BLaER1 treated with 17β-estradiol and CSF1 and Interleukin-3, amounts not matched to agents 10 nM and 100 nM (cell line): ENCODE measurements at regions not wholly inside any gene's neighbourhood (a gene's known extent, or its start where the extent isn't known, plus 50 kb on each side); places are given as distances from the start of the nearest gene placed in this dataset.

Experiments
- H3K27ac ChIP-seq, 11 experiments: shearing (Covaris generic); formaldehyde crosslinking; 2 replicates each; pipeline ENCODE4 v1.8.1; 2022
- H3K27me3 ChIP-seq, 11 experiments: shearing (Covaris generic); formaldehyde crosslinking; 2 replicates each; pipeline ENCODE4 v1.8.1; 2022
- H3K36me3 ChIP-seq, 11 experiments: shearing (Covaris generic); formaldehyde crosslinking; 2 replicates each; pipeline ENCODE4 v1.8.1; 2022
- H3K4me1 ChIP-seq, 10 experiments: shearing (Covaris generic); formaldehyde crosslinking; 2 replicates each; pipeline ENCODE4 v1.8.1; 2022
- H3K4me2 ChIP-seq, 11 experiments: shearing (Covaris generic); formaldehyde crosslinking; 2 replicates each; pipeline ENCODE4 v1.8.1; 2022
- H3K4me3 ChIP-seq, 10 experiments: shearing (Covaris generic); formaldehyde crosslinking; 2 replicates each; pipeline ENCODE4 v1.8.1; 2022
- H3K9ac ChIP-seq, 11 experiments: shearing (Covaris generic); formaldehyde crosslinking; 2 replicates each; pipeline ENCODE4 v1.8.1; 2022
- H3K9me3 ChIP-seq, 11 experiments: shearing (Covaris generic); formaldehyde crosslinking; replicated peaks in 1 of 11; 2 replicates each; pipeline ENCODE4 v1.8.1; 2022
- H4K20me1 ChIP-seq, 11 experiments: shearing (Covaris generic); formaldehyde crosslinking; 2 replicates each; pipeline ENCODE4 v1.8.1; 2022
- Cebpa-rat ChIP-seq, 11 experiments: shearing (Covaris generic); IDR thresholded peaks; 2 replicates each; pipeline ENCODE4 v1.8.1; 2022

DNA sequence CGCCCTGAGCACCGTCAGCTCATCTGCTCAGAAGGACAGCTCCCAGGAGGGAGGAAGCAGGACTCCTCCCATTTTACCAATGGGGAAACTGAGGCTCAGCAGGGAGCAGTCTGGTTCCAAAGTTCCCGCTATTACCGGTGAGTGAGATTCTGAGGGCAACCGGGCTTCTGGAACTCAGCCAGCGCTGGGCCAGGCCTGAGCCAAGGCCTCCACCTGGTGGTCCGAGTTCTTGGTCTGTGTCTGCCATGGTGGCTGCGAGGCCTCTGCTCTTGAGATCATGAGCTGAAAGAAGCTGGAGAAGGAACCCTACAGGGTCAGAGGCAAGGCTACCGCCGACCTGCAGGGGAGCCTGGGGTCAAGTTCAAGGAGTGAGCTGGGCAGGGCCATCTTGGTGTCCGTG, 110.8 kb upstream of the GSE1 start:
- H3K4me1 ChIP-seq = peaks cover 18 to 98% (median 74%) of the 10 kb centered on the region in 10 experiments; a peak in 19 of 20 replicates
- H3K36me3 ChIP-seq = no peaks in the 10 kb centered on the region
- no peak overlapping the region for H3K27ac ChIP-seq
- H3K9me3 ChIP-seq = no peaks in the 10 kb centered on the region
- H3K4me3 ChIP-seq = no peak overlapping the region
- H4K20me1 ChIP-seq = peaks cover 0 to 12% (median 0%) of the 10 kb centered on the region in 11 experiments; a peak in 4 of 22 replicates
- no peak overlapping the region for H3K9ac ChIP-seq
- peak overlapping the region in 2 of 11 experiments; percentile 7 to 66; a peak in 2 of 22 replicates for H3K4me2 ChIP-seq
- peaks cover 0 to 6% (median 0%) of the 10 kb centered on the region in 11 experiments; a peak in 1 of 22 replicates for H3K27me3 ChIP-seq
- TF ChIP-seq Cebpa-rat (IDR thresholded peaks at IDR 0.05) = no peak

DNA sequence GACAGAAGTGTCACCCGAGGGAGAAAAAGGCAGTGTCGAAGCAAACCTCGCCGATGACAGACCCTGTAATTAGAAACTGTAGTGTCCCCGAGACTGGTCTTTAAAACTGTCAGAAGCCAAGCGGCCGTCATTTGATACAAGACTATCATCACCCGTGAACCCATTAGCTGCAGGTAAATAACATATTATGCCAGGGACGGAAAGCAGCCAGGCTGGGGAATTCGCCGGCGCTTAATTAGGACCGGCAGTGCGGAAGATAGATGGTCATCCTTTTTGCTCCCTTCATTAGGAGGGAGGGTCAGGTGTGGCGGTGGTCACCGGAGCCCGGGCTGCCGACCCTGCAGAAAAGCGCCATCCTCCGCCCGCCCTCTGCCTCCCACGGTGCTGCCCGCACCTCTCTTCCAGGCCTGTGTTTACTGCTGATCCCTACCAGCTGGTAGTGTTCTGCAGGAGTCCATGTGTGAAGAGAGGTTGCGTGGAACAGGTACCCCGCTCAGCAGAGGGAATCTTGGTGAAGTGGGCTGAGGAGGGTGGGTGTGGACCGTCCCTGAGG, 109.4 kb upstream of the GSE1 start:
- H3K9ac ChIP-seq = no peak overlapping the region
- H3K9me3 ChIP-seq = no peaks in the 10 kb centered on the region
- H3K4me2 ChIP-seq = peak overlapping the region in 6 of 11 experiments; percentile 8 to 52 (median 38); a peak in 5 of 22 replicates
- peaks cover 10 to 87% (median 62%) of the 10 kb centered on the region in 10 experiments; a peak in 19 of 20 replicates for H3K4me1 ChIP-seq
- no peak overlapping the region for H3K27ac ChIP-seq
- H3K36me3 ChIP-seq = no peaks in the 10 kb centered on the region
- peaks cover 0 to 9% (median 0%) of the 10 kb centered on the region in 11 experiments; a peak in 4 of 22 replicates for H4K20me1 ChIP-seq
- TF ChIP-seq Cebpa-rat (IDR thresholded peaks at IDR 0.05) = no peak
- no peak overlapping the region for H3K4me3 ChIP-seq
- H3K27me3 ChIP-seq = peaks cover 0 to 10% (median 0%) of the 10 kb centered on the region in 11 experiments; a peak in 1 of 22 replicates

DNA sequence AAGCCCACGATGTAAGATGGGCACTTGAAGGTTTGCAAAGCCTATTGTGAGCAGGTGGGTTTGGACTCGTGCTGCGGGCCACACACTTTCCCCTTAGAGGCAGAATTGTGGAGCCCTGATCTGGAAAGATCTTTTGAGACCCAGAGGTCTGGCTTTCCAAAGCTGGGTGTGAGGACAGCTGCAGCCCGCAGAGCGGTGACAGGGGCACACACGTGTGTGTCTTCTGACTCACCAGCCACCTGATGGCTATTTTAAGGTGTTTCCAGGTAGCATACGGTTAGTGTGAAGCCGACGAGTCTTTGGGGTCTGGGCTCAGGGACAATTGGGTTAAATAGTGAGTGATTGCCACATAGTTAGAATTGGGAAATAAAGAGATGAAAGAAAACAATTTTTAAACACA, 108.9 kb upstream of the GSE1 start:
- H3K4me3 ChIP-seq = no peak overlapping the region
- TF ChIP-seq Cebpa-rat (IDR thresholded peaks at IDR 0.05) = no peak
- H3K36me3 ChIP-seq = no peaks in the 10 kb centered on the region
- H3K27ac ChIP-seq = no peak overlapping the region
- peaks cover 7 to 82% (median 57%) of the 10 kb centered on the region in 10 experiments; a peak in 17 of 20 replicates for H3K4me1 ChIP-seq
- H3K9me3 ChIP-seq = no peaks in the 10 kb centered on the region
- no peak overlapping the region for H3K9ac ChIP-seq
- peaks cover 0 to 10% (median 0%) of the 10 kb centered on the region in 11 experiments; a peak in 1 of 22 replicates for H3K27me3 ChIP-seq
- H4K20me1 ChIP-seq = peaks cover 0 to 10% (median 0%) of the 10 kb centered on the region in 11 experiments; a peak in 1 of 22 replicates
- H3K4me2 ChIP-seq = peak overlapping the region in 9 of 11 experiments; percentile 8 to 52 (median 33); a peak in 11 of 22 replicates

DNA sequence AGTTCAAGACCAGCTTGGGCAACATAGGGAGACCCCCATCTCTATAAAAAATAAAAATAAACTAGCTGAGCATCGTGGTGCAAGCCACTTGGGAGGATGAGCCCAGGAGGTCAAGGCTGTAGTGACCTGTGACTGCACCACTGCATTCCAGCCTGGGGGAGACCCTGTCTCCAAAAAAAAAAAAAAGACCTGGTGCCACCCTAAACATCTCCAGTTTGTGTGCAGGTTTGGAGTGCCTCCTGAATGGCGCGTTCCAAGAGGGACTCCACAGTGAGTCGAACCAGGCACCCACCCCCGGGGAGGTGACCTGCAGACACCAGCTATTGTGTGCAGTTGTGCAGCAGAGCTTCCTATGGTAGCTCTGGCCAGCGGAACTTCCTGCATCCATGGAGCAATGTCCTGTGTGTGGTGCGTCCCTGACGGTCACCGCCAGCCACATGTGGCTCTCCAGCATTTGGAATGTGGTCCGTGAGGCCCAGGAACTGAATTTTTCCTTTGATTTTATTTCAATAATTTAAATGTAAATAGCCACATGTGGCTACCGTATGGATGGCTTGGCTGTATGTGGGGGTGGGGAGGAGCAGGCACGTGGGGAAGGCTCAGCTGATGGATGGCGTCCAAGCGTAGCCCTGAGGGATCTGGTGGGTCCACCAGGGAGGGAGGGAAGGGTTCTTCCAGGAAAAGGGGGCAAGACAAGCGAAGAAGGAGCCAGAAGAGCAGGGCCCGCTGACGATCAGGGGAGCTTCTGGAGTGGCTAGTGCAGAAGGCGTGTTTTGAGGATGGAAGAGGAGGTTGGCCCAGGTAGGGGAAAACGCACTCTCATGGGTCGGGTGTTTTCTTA, 107.1 kb upstream of the GSE1 start:
- no peaks in the 10 kb centered on the region for H3K9me3 ChIP-seq
- TF ChIP-seq Cebpa-rat (IDR thresholded peaks at IDR 0.05) = no peak
- H3K4me1 ChIP-seq = peaks cover 0 to 81% (median 54%) of the 10 kb centered on the region in 10 experiments; a peak in 16 of 20 replicates
- H3K4me3 ChIP-seq = no peak overlapping the region
- H4K20me1 ChIP-seq = peaks cover 0 to 25% (median 0%) of the 10 kb centered on the region in 11 experiments; a peak in 2 of 22 replicates
- no peaks in the 10 kb centered on the region for H3K36me3 ChIP-seq
- H3K4me2 ChIP-seq = peak overlapping the region in 7 of 11 experiments; percentile 5 to 59 (median 44); a peak in 8 of 22 replicates
- H3K9ac ChIP-seq = no peak overlapping the region
- peaks cover 0 to 25% (median 4%) of the 10 kb centered on the region in 11 experiments; a peak in 8 of 22 replicates for H3K27me3 ChIP-seq
- no peak overlapping the region for H3K27ac ChIP-seq

DNA sequence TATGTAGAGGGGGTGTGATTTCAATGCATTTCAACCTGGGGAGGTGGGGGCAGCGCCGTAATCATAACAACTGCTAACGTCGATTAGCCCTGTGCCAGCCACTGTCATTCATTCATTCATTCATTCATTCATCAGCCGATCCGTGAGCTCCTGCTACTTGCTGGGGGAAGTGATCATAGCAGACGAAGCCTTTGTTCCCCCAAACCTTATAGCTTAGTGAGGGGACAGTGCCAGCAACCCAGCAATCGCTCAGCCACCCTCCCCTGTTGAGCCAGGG, 106.5 kb upstream of the GSE1 start:
- H3K27me3 ChIP-seq = peaks cover 0 to 27% (median 4%) of the 10 kb centered on the region in 11 experiments; a peak in 8 of 22 replicates
- TF ChIP-seq Cebpa-rat (IDR thresholded peaks at IDR 0.05) = no peak
- H3K9ac ChIP-seq = no peak overlapping the region
- H4K20me1 ChIP-seq = peaks cover 0 to 27% (median 0%) of the 10 kb centered on the region in 11 experiments; a peak in 3 of 22 replicates
- H3K36me3 ChIP-seq = no peaks in the 10 kb centered on the region
- H3K9me3 ChIP-seq = no peaks in the 10 kb centered on the region
- H3K4me3 ChIP-seq = no peak overlapping the region
- H3K27ac ChIP-seq = no peak overlapping the region
- H3K4me1 ChIP-seq = peaks cover 0 to 79% (median 53%) of the 10 kb centered on the region in 10 experiments; a peak in 16 of 20 replicates
- peak overlapping the region in 8 of 11 experiments; percentile 5 to 59 (median 40); a peak in 15 of 22 replicates for H3K4me2 ChIP-seq

DNA sequence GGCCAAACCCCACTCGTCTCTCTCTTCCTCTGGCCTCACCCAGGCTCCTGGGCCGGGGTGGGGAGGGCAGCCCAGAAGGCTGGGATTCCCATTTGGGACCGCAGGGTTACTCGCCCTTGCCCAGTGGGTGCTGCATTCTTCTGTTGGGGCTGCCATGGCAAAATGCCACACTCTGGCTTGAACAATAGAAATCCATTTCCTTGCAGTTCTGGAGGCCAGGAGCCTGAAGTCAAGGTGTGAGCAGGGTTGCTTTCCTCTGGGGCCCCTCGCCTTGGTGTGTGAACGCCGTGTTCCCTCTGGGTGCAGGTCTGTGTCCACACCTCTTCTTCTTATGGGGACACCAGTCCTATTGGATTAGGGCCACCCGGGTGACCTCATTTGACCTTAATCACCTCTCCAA, 105.8 kb upstream of the GSE1 start:
- Histone ChIP-seq H3K9me3 (no peaks in the 10 kb centered on the region), H3K4me1 (peaks cover 0 to 79% (median 58%) of the 10 kb centered on the region in 10 experiments; a peak in 16 of 20 replicates), H3K4me3 (no peak overlapping the region), H3K4me2 (peak overlapping the region in 8 of 11 experiments; percentile 5 to 59 (median 40); a peak in 17 of 22 replicates), H3K36me3 (no peaks in the 10 kb centered on the region), H3K27me3 (peaks cover 0 to 27% (median 4%) of the 10 kb centered on the region in 11 experiments; a peak in 8 of 22 replicates), H4K20me1 (peaks cover 0 to 34% (median 0%) of the 10 kb centered on the region in 11 experiments; a peak in 5 of 22 replicates), H3K9ac (no peak overlapping the region), H3K27ac (no peak overlapping the region)
- no peak for TF ChIP-seq Cebpa-rat (IDR thresholded peaks at IDR 0.05)

DNA sequence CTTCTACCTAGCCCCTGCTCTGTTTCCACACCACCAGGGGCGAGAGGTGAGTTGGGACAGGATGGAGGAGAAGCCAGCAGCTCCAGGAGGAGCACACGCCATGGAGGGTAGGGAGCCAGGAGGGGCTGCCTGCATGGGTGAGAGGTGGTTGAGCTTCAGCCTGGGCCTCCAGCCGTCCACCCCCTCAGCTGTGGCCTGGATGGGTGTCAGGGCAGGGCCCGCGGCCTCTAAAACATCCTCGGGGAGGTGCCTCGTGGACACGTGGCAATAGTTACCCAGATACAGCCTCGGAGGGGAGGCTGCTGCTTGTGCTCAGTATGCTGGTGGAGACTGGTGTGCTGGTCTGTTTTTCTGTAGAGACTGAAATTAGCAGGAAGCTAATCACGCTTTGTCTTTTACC, 104.7 kb upstream of the GSE1 start:
- Histone ChIP-seq H3K4me1 (peaks cover 5 to 82% (median 68%) of the 10 kb centered on the region in 10 experiments; a peak in 18 of 20 replicates), H4K20me1 (peaks cover 0 to 34% (median 0%) of the 10 kb centered on the region in 11 experiments; a peak in 6 of 22 replicates), H3K4me2 (no peak overlapping the region), H3K4me3 (no peak overlapping the region), H3K27me3 (peaks cover 0 to 27% (median 4%) of the 10 kb centered on the region in 11 experiments; a peak in 8 of 22 replicates), H3K9me3 (no peaks in the 10 kb centered on the region), H3K36me3 (no peaks in the 10 kb centered on the region), H3K9ac (no peak overlapping the region), H3K27ac (no peak overlapping the region)
- no peak for TF ChIP-seq Cebpa-rat (IDR thresholded peaks at IDR 0.05)

DNA sequence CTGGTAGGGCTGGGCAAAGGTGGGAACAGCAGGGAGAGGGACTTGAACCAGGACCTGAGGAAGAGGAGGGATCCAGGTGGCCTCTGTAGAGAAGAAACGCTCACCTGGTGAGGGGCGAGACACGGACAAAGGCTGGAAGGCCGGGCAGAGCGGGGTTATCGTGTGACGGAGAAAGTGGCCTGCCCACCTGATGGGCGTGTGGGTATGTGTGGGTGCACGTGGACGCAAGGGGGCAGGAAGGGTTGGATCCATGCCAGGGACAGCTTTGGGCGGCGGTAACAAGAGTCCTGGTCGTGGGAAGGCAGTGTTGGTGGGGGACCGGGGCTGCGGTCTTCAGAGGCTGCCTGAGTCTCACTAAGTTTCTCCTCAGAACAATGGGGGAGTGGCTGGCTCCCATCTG, 104.1 kb upstream of the GSE1 start:
- Histone ChIP-seq H3K27me3 (peaks cover 0 to 30% (median 4%) of the 10 kb centered on the region in 11 experiments; a peak in 8 of 22 replicates), H3K4me3 (no peak overlapping the region), H3K9me3 (no peaks in the 10 kb centered on the region), H3K27ac (no peak overlapping the region), H3K9ac (no peak overlapping the region), H3K4me2 (0 out of 22 replicates have a peak overlapping the region, but pooled peaks of 1 of the 11 experiments have one; percentile 65), H3K4me1 (peaks cover 5 to 83% (median 71%) of the 10 kb centered on the region in 10 experiments; a peak in 19 of 20 replicates), H3K36me3 (no peaks in the 10 kb centered on the region), H4K20me1 (peaks cover 0 to 37% (median 0%) of the 10 kb centered on the region in 11 experiments; a peak in 6 of 22 replicates)
- TF ChIP-seq Cebpa-rat (IDR thresholded peaks at IDR 0.05) = no peak
